ENCODE measurements at regions not wholly inside any gene's neighbourhood (a gene's known extent, or its start where the extent isn't known, plus 50 kb on each side); places are given as distances from the start of the nearest gene placed in this dataset.

DNA sequence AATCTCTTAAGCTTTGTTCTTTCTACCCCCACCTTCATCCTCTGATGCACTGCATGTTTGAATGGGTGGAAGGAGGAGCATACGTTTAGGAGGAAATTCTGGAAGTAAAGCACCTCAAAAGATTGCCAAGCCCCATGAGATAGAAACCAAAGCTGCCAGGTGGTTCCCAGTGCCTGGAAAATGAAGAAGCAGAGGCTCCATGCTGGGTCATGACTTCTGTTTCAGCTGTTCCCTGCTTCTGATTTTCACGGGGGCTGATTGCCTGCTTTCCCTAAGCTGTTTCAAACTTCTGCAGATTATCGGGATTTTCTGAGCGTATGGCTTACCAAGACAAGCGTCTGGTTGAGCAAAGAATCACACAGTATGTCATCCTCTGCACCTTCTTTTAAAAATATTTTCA, 87.5 kb upstream of the SYNDIG1 start:
- TF ChIP-seq, protein P1, sequence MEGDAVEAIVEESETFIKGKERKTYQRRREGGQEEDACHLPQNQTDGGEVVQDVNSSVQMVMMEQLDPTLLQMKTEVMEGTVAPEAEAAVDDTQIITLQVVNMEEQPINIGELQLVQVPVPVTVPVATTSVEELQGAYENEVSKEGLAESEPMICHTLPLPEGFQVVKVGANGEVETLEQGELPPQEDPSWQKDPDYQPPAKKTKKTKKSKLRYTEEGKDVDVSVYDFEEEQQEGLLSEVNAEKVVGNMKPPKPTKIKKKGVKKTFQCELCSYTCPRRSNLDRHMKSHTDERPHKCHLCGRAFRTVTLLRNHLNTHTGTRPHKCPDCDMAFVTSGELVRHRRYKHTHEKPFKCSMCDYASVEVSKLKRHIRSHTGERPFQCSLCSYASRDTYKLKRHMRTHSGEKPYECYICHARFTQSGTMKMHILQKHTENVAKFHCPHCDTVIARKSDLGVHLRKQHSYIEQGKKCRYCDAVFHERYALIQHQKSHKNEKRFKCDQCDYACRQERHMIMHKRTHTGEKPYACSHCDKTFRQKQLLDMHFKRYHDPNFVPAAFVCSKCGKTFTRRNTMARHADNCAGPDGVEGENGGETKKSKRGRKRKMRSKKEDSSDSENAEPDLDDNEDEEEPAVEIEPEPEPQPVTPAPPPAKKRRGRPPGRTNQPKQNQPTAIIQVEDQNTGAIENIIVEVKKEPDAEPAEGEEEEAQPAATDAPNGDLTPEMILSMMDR (IDR thresholded peaks at IDR 0.05), result no peak
- no peak for TF ChIP-seq POLR2A (IDR thresholded peaks at IDR 0.05)

All from vagina (tissue), 2 donors.